H1 (cell line): ENCODE measurements at regions not wholly inside any gene's neighbourhood (a gene's known extent, or its start where the extent isn't known, plus 50 kb on each side); places are given as distances from the start of the nearest gene placed in this dataset.

ENCODE experiments used
- ASH2L ChIP-seq: fragments of 200-600, 300-600 bp; sonication (generic); IDR thresholded peaks from one replicate; pipeline ENCODE4 v1.7.1; 2017; ENCODE audit warnings: low read length
- CEBPB ChIP-seq: IDR thresholded peaks from 2 replicates; pipeline ENCODE4 v1.6.1; 2012; ENCODE audit warnings: low read depth, low read length
- CHD1 ChIP-seq: IDR thresholded peaks from 2 replicates; pipeline ENCODE4 v1.6.1; 2012; ENCODE audit warnings: low read depth, low read length, improper control_type of control experiment
- JUND ChIP-seq: IDR thresholded peaks from 2 replicates; pipeline ENCODE4 v1.6.1; 2011; ENCODE audit warnings: mild to moderate bottlenecking, improper control_type of control experiment, low read length
- NANOG ChIP-seq: IDR thresholded peaks from 2 replicates; pipeline ENCODE4 v1.6.1; 2011; ENCODE audit warnings: low read length, low read depth, mild to moderate bottlenecking, inconsistent platforms; ENCODE audit not compliant: insufficient read depth, poor library complexity, severe bottlenecking
- POLR2A ChIP-seq, 2 experiments: IDR thresholded peaks; 1 replicate in 1 of 2; 2 replicates in 1 of 2; pipeline ENCODE4 v1.6.1; 2011; ENCODE audit warnings: low read depth in 2 of 2, low read length in 2 of 2, mild to moderate bottlenecking in 2 of 2; ENCODE audit errors: control extremely low read depth in 1 of 2
- RAD21 ChIP-seq, 2 experiments: IDR thresholded peaks in 1 of 2; conservative IDR thresholded peaks in 1 of 2; 2 replicates each; pipeline ENCODE4 v1.6.1; 2011; ENCODE audit warnings: low read depth in 2 of 2, low read length in 2 of 2, improper control_type of control experiment in 1 of 2, inconsistent platforms in 1 of 2, mild to moderate bottlenecking in 1 of 2, moderate library complexity in 1 of 2
- TBP ChIP-seq: IDR thresholded peaks from 2 replicates; pipeline ENCODE4 v1.6.1; 2011; ENCODE audit warnings: low read depth, low read length, improper control_type of control experiment
- TCF12 ChIP-seq: IDR thresholded peaks from 2 replicates; pipeline ENCODE4 v1.6.1; 2011; ENCODE audit warnings: low read depth, mild to moderate bottlenecking, low read length
- YY1 ChIP-seq: IDR thresholded peaks from 2 replicates; pipeline ENCODE4 v1.6.1; 2011; ENCODE audit warnings: low read depth, mild to moderate bottlenecking, low read length
- TF ChIP-seq, protein P1 (sequence below): fragments of 300-600 bp; sonication (generic); IDR thresholded peaks from 2 replicates; pipeline ENCODE4 v1.7.1; 2012; ENCODE audit warnings: low read length, moderate library complexity, mild to moderate bottlenecking, inconsistent platforms; ENCODE audit not compliant: insufficient replicate concordance
- TF ChIP-seq, protein P2 (sequence below): IDR thresholded peaks from 2 replicates; pipeline ENCODE4 v1.6.1; 2012; ENCODE audit warnings: inconsistent platforms
- TF ChIP-seq, protein P3 (sequence below): IDR thresholded peaks from 2 replicates; pipeline ENCODE4 v1.6.1; 2011; ENCODE audit warnings: low read depth, mild to moderate bottlenecking, low read length; ENCODE audit not compliant: insufficient read depth

DNA sequence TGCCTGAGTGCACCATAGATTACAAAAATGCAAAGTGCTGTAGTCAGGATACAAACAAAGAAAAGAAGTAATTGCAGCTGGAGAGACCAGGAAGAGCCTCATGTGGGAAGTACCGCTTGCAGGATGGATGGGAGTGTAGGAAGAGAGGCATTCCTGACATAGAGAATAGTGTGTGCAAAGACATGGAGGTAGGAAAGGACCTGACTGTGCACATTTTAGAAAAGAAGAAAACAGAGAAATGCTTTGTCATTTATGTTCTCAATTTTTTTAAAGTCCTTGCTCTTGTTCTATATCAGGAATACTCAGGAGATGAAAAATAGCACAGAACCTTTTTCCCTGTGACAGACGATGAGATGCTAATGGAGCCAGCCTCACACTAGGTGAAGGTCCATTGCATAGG lies 358.7 kb upstream of the TMPO start (continued):
- TF ChIP-seq, protein P1, sequence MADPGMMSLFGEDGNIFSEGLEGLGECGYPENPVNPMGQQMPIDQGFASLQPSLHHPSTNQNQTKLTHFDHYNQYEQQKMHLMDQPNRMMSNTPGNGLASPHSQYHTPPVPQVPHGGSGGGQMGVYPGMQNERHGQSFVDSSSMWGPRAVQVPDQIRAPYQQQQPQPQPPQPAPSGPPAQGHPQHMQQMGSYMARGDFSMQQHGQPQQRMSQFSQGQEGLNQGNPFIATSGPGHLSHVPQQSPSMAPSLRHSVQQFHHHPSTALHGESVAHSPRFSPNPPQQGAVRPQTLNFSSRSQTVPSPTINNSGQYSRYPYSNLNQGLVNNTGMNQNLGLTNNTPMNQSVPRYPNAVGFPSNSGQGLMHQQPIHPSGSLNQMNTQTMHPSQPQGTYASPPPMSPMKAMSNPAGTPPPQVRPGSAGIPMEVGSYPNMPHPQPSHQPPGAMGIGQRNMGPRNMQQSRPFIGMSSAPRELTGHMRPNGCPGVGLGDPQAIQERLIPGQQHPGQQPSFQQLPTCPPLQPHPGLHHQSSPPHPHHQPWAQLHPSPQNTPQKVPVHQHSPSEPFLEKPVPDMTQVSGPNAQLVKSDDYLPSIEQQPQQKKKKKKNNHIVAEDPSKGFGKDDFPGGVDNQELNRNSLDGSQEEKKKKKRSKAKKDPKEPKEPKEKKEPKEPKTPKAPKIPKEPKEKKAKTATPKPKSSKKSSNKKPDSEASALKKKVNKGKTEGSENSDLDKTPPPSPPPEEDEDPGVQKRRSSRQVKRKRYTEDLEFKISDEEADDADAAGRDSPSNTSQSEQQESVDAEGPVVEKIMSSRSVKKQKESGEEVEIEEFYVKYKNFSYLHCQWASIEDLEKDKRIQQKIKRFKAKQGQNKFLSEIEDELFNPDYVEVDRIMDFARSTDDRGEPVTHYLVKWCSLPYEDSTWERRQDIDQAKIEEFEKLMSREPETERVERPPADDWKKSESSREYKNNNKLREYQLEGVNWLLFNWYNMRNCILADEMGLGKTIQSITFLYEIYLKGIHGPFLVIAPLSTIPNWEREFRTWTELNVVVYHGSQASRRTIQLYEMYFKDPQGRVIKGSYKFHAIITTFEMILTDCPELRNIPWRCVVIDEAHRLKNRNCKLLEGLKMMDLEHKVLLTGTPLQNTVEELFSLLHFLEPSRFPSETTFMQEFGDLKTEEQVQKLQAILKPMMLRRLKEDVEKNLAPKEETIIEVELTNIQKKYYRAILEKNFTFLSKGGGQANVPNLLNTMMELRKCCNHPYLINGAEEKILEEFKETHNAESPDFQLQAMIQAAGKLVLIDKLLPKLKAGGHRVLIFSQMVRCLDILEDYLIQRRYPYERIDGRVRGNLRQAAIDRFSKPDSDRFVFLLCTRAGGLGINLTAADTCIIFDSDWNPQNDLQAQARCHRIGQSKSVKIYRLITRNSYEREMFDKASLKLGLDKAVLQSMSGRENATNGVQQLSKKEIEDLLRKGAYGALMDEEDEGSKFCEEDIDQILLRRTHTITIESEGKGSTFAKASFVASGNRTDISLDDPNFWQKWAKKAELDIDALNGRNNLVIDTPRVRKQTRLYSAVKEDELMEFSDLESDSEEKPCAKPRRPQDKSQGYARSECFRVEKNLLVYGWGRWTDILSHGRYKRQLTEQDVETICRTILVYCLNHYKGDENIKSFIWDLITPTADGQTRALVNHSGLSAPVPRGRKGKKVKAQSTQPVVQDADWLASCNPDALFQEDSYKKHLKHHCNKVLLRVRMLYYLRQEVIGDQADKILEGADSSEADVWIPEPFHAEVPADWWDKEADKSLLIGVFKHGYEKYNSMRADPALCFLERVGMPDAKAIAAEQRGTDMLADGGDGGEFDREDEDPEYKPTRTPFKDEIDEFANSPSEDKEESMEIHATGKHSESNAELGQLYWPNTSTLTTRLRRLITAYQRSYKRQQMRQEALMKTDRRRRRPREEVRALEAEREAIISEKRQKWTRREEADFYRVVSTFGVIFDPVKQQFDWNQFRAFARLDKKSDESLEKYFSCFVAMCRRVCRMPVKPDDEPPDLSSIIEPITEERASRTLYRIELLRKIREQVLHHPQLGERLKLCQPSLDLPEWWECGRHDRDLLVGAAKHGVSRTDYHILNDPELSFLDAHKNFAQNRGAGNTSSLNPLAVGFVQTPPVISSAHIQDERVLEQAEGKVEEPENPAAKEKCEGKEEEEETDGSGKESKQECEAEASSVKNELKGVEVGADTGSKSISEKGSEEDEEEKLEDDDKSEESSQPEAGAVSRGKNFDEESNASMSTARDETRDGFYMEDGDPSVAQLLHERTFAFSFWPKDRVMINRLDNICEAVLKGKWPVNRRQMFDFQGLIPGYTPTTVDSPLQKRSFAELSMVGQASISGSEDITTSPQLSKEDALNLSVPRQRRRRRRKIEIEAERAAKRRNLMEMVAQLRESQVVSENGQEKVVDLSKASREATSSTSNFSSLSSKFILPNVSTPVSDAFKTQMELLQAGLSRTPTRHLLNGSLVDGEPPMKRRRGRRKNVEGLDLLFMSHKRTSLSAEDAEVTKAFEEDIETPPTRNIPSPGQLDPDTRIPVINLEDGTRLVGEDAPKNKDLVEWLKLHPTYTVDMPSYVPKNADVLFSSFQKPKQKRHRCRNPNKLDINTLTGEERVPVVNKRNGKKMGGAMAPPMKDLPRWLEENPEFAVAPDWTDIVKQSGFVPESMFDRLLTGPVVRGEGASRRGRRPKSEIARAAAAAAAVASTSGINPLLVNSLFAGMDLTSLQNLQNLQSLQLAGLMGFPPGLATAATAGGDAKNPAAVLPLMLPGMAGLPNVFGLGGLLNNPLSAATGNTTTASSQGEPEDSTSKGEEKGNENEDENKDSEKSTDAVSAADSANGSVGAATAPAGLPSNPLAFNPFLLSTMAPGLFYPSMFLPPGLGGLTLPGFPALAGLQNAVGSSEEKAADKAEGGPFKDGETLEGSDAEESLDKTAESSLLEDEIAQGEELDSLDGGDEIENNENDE: no peak
- TF ChIP-seq YY1: no peak
- no peak for TF ChIP-seq POLR2A (IDR thresholded peaks at IDR 0.05; ENCODE audit: control extremely low read depth in 1 of 2, low read depth in 2 of 2, low read length in 2 of 2)
- no peak for TF ChIP-seq RAD21 (IDR thresholded peaks at IDR 0.05 in 1 of 2, conservative IDR thresholded peaks at IDR 0.05 in 1 of 2; ENCODE audit: low read depth in 2 of 2, low read length in 2 of 2)
- no peak for TF ChIP-seq TCF12
- TF ChIP-seq ASH2L: no peak
- TF ChIP-seq CHD1: no peak
- TF ChIP-seq, protein P2, sequence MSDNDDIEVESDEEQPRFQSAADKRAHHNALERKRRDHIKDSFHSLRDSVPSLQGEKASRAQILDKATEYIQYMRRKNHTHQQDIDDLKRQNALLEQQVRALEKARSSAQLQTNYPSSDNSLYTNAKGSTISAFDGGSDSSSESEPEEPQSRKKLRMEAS: no peak
- TF ChIP-seq CEBPB: no peak
- no peak for TF ChIP-seq JUND
- no peak for TF ChIP-seq TBP
- TF ChIP-seq NANOG: no peak
- TF ChIP-seq, protein P3, sequence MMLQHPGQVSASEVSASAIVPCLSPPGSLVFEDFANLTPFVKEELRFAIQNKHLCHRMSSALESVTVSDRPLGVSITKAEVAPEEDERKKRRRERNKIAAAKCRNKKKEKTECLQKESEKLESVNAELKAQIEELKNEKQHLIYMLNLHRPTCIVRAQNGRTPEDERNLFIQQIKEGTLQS: no peak
